Lower lobe of right lung (tissue), 2 donors: ENCODE measurements at regions not wholly inside any gene's neighbourhood (a gene's known extent, or its start where the extent isn't known, plus 50 kb on each side); places are given as distances from the start of the nearest gene placed in this dataset.

Experiments
- ATAC-seq, 2 donors: fragments of 200-7000 bp; cut with Tn5 transposase; one replicate each; pipeline ENCODE4 v1.9.1; 2020 to 2022; ENCODE audit warnings: mild to moderate bottlenecking in 2 of 2, moderate library complexity in 2 of 2
- DNase-seq: peaks from one replicate; pipeline ENCODE4 v3.0.0-alpha.2; 2020
- H3K27ac ChIP-seq: fragments of 200-600 bp; one replicate; pipeline ENCODE4 v1.8.0; 2022
- H3K27me3 ChIP-seq: fragments of 200-600 bp; one replicate; pipeline ENCODE4 v1.8.0; 2022; ENCODE audit warnings: low read depth
- H3K36me3 ChIP-seq: fragments of 200-600 bp; one replicate; pipeline ENCODE4 v1.8.0; 2022; ENCODE audit warnings: mild to moderate bottlenecking
- H3K4me1 ChIP-seq: fragments of 200-600 bp; one replicate; pipeline ENCODE4 v1.8.0; 2022
- H3K4me3 ChIP-seq: fragments of 200-600 bp; one replicate; pipeline ENCODE4 v1.8.0; 2022; ENCODE audit warnings: mild to moderate bottlenecking
- H3K9me3 ChIP-seq: fragments of 200-600 bp; one replicate; pipeline ENCODE4 v1.8.0; 2022
- intact Hi-C: fragments of 100-400 bp; cut with DNase I; formaldehyde crosslinking; loops from one replicate; pipeline ENCODE4 v1.11.0; 2022
- TF ChIP-seq, protein P1 (sequence below): fragments of 200-600 bp; IDR thresholded peaks from one replicate; pipeline ENCODE4 v1.8.0; 2022; ENCODE audit warnings: antibody characterized with exemption, mild to moderate bottlenecking
- donor health status: DM: no; HTN: yes; CAD: no; lungs with severe emphysema.

DNA sequence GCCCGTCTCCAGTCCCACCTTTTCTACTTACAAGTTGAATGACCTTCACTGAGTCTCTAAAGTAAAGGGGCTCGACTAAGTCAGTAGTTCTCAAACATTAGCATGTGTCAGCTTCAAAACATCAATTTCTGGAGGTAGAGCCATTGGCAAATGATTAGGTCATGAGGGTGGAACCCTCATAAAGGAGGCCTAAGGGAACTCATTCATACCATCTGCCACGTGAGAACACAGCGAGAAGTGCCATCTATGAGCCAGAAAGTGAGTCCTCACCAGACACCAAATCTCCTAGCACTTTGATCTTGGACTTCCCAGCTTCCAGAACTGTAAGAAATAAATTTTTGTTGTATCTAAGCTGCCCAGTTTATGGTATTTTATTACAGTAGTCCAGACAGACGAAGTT lies 129.8 kb downstream of the MEX3B start:
- no peak for ATAC-seq

DNA sequence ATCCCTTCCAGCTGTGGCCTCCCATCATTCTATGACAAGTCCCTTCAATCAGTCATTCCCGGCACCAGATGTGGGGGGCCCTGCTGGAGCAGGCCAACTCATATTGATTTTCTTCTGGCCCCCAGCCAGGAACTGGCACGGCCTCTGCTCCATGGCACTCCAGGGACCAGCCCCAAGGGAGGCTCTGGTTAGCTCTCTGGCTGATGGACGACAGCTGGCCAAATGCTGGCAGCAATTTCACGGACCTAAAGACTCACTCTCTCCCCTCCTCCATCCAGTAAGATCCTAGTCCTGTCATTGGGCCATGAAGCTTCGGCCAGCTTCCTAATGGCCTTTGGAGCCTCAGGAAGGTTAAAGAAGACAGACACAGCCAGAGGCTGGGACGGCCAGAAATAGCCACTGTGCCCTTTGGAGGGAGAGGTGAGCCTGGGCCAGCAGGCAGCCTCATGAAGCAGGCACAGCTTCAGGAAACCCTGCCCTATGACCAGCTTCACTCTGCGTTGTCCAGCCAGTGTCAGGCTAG lies 131.0 kb downstream of the MEX3B start:
- no peaks in the 10 kb centered on the region for H3K36me3 ChIP-seq
- no peak for DNase-seq
- TF ChIP-seq, protein P1, sequence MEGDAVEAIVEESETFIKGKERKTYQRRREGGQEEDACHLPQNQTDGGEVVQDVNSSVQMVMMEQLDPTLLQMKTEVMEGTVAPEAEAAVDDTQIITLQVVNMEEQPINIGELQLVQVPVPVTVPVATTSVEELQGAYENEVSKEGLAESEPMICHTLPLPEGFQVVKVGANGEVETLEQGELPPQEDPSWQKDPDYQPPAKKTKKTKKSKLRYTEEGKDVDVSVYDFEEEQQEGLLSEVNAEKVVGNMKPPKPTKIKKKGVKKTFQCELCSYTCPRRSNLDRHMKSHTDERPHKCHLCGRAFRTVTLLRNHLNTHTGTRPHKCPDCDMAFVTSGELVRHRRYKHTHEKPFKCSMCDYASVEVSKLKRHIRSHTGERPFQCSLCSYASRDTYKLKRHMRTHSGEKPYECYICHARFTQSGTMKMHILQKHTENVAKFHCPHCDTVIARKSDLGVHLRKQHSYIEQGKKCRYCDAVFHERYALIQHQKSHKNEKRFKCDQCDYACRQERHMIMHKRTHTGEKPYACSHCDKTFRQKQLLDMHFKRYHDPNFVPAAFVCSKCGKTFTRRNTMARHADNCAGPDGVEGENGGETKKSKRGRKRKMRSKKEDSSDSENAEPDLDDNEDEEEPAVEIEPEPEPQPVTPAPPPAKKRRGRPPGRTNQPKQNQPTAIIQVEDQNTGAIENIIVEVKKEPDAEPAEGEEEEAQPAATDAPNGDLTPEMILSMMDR: no peak
- no peak overlapping the region for H3K27ac ChIP-seq
- H3K9me3 ChIP-seq: no peaks in the 10 kb centered on the region
- ATAC-seq: no peak
- intact Hi-C loops: no loop called here
- no peak overlapping the region for H3K4me3 ChIP-seq
- no peaks in the 10 kb centered on the region for H3K27me3 ChIP-seq
- H3K4me1 ChIP-seq: no peaks in the 10 kb centered on the region

More for the DNA sequence above, 129.8 kb downstream of the MEX3B start:
- no peaks in the 10 kb centered on the region for H3K4me1 ChIP-seq
- H3K9me3 ChIP-seq: peaks cover 6% of the 10 kb centered on the region
- no peak overlapping the region for H3K27ac ChIP-seq
- no peaks in the 10 kb centered on the region for H3K36me3 ChIP-seq
- DNase-seq: no peak
- intact Hi-C loops: no loop called here
- no peak overlapping the region for H3K4me3 ChIP-seq
- TF ChIP-seq, protein P1: no peak
- H3K27me3 ChIP-seq: no peaks in the 10 kb centered on the region

DNA sequence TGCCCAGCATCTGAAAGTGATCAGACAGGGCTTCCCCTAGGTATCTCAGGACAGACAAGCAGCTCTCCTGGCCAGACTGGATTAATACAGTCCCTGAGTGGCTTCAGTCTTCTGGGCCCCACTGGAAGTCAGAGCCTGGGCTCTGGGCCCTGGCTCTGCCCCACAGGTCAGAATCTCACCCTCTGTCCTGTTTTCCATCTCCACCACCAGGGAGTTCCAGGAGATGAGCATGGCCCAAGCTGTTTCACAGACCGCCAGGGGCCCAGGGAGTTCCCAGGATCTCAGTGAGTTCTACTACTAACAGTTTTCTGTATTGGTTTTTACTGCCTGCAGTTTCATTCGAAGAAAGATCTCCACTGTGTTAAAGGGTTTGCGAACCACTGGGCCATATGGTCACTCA lies 131.5 kb downstream of the MEX3B start:
- ATAC-seq (no peak), DNase-seq (no peak)
- no peaks in the 10 kb centered on the region for H3K9me3 ChIP-seq
- H3K27me3 ChIP-seq: no peaks in the 10 kb centered on the region
- no peaks in the 10 kb centered on the region for H3K4me1 ChIP-seq
- H3K27ac ChIP-seq: no peak overlapping the region
- H3K36me3 ChIP-seq: no peaks in the 10 kb centered on the region
- TF ChIP-seq, protein P1: no peak
- H3K4me3 ChIP-seq: no peak overlapping the region
- intact Hi-C loops: no loop called here

DNA sequence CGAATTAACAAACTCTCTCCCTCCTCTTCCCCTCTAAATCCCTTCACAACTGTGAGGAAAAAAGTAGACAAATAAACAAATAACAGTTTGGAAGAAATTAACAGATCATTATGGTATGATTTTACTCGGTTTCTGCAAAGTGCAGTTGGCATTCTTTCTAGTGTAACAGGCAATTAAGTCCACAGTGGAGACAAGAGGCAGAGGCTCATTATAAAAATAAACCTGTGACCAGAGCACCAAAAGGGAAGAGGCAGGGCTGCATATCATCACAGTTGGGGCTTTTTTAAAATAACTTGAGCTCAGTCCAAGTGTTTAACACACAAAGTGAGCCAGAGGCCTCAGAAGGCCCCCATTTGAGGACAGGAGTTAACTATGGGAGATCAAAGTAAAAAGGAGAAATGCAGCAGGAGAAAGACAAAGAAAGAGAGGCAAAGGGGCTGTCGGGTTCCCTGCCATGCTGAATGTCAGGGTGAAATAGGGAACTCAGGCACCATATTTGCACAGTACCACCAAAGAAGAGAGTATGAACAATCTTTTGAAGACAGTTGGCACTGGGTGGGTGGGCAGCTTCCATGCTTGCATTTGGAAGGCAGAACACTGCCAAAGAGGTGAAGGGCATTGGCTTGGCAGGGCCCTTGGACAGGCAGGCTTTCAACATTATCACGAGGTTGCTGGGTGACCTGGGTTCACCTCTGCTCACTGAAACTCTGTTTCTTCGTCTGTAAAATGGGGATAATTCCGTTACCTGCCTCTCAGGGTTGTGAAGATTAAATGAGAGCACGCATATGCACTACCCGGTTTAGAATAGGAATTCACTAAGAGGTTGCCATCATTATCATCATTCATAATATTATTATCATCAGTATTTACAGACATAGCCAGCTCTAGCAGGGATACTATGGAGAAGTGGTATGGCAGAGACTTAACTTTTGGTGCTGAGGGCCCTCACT lies 134.5 kb downstream of the MEX3B start:
- Histone ChIP-seq H3K27me3 (no peaks in the 10 kb centered on the region), H3K4me1 (no peaks in the 10 kb centered on the region), H3K36me3 (no peaks in the 10 kb centered on the region), H3K27ac (no peak overlapping the region), H3K9me3 (no peaks in the 10 kb centered on the region), H3K4me3 (no peak overlapping the region)
- ATAC-seq (no peak), DNase-seq (no peak)
- TF ChIP-seq, protein P1: no peak
- intact Hi-C loops: no loop called here

DNA sequence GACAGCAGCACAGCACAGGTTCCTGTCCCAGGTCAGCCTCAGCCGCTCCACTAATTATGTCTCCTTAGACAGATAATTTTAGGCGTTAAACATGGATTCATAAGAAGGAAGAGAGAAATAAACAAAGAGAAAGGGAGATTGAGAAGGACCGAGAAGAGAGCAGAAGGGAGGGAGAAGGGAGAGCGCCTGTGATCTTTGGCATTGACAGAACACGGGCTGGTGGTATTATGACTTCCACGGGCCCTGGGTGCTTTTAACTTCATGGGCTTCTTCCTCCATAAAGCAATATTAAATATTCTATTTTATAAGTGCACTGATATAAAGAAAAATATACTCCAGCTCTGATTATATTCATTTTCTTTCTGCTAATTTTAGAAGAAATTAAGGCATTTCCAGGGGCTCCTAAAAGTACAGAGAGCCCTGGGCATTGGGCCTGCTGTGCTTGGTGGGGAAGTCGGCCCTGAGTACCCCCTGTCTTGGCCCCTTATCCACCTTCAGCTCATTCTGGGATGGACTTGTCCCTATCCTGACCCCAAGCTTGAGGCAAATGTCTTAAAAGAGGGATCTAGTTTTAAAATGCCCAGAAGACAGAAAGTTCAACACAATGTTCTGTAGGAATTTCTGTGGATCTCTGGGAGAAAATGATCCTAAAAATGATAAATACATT lies 135.3 kb downstream of the MEX3B start:
- H3K27ac ChIP-seq: no peak overlapping the region
- DNase-seq: no peak
- TF ChIP-seq, protein P1: no peak
- ATAC-seq: no peak
- no peaks in the 10 kb centered on the region for H3K4me1 ChIP-seq
- no peaks in the 10 kb centered on the region for H3K9me3 ChIP-seq
- H3K27me3 ChIP-seq: no peaks in the 10 kb centered on the region
- no peaks in the 10 kb centered on the region for H3K36me3 ChIP-seq
- intact Hi-C loops: no loop called here
- no peak overlapping the region for H3K4me3 ChIP-seq
